Mesenteric fat pad (tissue), 1 donor: ENCODE measurements at regions not wholly inside any gene's neighbourhood (a gene's known extent, or its start where the extent isn't known, plus 50 kb on each side); places are given as distances from the start of the nearest gene placed in this dataset.
"Not testable (repeated sequence)": the region's sequence is repeated elsewhere in the genome, so short reads cannot be mapped to it uniquely, and the experiment has no call there.

ENCODE experiments used
- DNase-seq: peaks from one replicate; pipeline ENCODE4 v3.0.0-alpha.2; 2020; ENCODE audit warnings: low spot score
- donor health status: DM: yes; HTN: yes; CAD: no.

DNA sequence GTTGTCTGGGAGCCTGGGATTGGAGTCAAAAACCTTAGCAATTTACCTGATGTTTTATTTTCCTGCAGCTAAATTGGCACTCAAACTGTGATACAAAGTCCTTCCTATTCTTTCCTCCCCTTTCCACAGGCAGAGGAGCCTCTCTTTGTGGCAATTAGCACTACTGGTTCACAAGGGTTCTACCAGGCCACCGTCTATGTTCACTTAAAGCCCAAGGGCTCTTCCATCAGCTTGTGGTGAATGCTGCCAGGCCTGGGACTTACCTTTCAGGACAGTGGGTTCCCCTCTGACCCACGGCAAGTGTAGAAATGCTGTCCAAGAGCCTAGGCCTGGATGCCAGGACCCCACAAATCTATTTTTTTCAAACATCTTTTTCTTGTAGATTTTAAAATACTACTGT, 251.9 kb upstream of the B3GALT2 start:
- no peak for DNase-seq

GRCh38 chr1:193437785-193438184, 251.4 kb upstream of the B3GALT2 start:
- no peak for DNase-seq

GRCh38 chr1:193437333-193437732, 250.9 kb upstream of the B3GALT2 start:
- not testable (repeated sequence) for DNase-seq

GRCh38 chr1:193435781-193436180, 249.4 kb upstream of the B3GALT2 start:
- no peak for DNase-seq

GRCh38 chr1:193434319-193434718, 247.9 kb upstream of the B3GALT2 start:
- no peak for DNase-seq

DNA sequence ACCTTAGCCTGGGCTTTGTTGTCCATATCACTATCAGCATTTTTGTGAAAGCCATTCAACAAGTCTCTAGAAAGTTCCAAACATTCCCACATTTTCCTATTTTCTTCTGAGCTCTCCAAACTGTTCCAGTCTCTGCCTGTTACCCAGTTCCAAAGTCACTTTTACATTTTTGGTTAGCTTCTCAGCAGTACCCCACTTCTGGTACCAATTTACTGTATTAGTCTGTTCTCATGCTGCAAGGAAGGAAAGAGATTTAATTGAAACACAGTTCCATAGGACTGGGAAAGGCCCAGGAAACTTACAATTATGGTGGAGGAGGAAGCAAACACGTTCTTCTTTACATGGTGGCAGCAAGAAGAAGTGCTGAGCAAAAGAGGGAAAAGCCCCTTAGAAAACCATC, 247.2 kb upstream of the B3GALT2 start:
- DNase-seq: no peak

GRCh38 chr1:193432979-193433587, 246.7 kb upstream of the B3GALT2 start:
- DNase-seq: no peak

DNA sequence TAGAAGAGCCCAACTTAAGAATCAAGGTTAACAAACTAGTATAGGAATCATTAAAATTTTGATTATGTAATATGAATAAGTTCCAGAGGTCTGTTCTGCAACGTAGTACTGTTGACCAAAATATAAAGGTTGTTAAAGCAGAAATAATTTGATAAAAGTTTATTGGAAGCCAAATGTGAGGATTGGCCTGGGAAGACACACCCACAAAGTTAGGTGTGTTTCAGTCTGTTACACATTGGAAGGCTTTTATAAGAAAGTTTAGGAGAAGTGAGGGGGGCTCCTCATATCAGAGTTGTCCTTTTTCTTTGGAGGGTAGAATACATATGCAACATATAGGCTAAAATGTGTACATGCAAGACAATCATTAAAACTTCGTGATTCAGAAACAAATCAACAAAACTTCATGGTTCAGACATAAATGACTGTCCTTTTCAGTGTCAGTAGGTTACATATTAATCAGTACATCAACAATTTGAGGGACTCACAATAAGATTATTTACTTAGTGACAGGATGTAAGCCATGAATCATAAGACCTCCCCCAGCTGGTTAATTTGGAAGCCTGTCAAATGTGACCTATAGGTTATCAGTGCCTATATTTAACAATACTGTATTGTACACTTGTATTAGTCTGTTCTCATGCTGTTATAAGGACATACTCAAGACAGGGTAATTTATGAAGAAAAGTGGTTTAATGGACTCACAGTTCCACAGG, 245.0 kb upstream of the B3GALT2 start:
- DNase-seq: no peak

DNA sequence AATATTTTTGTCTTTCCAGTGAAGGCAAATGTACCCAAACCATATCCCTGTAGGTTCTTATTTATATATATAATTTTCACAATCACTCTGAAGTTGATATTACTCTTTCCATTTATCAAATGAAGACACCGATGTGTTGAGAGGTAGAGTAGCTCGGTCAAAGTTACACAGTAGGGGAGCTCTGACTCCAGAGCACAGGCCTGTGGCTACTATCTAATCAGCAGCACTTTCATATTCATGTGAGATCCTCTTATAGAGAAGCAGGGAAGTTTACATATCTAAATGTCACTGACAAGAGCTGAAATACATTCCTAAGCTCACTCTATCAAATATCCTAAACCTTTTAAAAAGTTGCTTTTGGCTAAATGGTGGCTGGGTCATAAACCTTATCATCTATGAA, 241.1 kb upstream of the B3GALT2 start:
- DNase-seq: no peak

DNA sequence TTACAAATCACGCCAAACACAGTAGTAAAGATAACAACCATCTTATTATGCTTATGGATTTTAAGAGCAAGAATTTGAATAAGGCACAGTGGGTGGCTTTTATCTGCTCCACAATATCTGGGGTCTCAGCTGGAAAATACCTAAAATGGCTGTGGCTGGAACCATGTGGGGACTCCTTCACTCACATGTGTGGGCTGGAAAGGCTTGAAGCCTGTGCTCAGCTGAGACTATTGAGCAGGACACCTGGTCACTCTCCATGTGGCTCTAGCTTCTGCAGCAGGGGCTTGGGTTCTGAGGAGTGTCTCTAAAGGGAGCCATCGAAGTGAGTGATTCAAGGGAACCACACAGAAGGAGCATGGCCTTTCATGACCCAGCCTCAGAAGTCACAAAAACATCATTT, 239.6 kb upstream of the B3GALT2 start:
- no peak for DNase-seq

DNA sequence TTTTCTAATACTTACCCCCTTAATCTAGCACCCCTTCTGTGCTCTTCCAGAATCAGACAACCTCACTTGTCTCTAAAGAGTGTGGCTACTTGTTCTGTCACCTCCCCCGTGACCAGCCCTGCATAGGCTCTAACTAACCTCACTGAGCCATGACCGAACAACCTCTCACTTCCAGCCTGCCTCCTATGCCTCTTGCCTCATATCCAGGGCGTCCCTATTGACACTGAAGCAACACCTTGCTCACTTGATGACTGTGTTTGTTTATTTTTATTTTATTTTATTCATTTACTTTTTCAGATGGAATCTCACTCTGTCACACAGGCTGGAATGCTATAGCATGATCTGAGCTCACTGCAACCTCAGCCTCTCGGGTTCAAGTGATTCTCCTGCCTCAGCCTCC, 235.1 kb upstream of the B3GALT2 start:
- no peak for DNase-seq

DNA sequence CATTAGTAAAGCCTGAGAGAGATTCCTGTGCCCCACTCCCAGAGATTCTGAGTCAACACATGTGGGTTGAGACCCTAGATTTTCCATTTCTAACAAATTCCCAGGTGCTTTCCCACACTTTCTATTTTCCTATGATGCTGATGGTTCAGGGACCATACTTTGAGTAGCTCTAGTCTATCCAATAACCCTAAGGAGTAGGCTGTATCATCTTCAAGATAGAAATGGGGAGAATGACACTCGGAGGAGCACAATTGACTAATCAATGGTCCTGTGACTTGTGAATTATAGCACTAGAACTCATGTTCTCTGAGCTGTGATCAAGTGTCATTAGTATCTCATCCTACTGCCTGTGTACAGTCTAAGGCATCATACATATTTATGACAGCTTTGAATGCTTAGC, 232.9 kb upstream of the B3GALT2 start:
- DNase-seq: no peak

- no peak for DNase-seq
Observed at GRCh38 chr1:193418745-193419058, 232.3 kb upstream of the B3GALT2 start.

GRCh38 chr1:193417945-193418744, 231.7 kb upstream of the B3GALT2 start:
- no peak for DNase-seq

- DNase-seq: no peak
Observed at GRCh38 chr1:193417403-193417802, 231.0 kb upstream of the B3GALT2 start.

DNA sequence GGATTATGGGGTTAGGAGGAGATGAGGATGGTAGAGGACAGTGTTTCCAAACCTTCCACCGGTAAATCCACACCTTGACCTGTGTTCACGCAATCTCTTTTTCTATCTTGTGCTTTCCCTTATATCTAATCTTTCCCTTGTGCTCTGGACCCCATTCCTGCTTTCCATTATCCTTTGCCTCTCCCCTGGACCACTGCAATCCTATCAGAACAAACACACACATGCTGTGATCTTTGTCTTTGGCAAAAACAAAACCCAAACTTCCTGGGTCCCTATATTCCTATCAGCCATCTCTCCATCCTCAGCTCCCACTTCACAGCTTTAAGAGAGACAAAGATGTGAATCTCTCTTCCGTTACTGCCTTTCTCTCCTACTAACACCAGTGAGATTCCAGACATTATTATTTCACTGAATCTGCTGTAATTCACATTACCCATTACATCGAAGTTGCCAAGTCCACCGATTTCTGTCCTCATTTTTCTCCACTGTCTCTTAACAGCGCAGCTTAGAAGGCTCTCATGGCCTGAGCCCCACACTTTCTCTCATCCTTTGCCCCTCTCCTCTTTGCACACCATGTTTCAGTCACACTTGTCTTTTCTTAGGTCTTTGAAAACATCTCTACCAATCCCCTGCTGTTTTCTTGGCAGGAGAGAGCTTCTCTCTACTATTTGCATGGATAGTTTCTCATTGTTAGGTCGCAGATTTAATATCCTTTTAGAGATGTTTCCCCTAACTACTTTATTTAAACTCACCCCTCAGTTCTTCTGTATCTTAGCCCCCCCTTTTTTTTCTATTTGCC, 230.0 kb upstream of the B3GALT2 start:
- no peak for DNase-seq

DNA sequence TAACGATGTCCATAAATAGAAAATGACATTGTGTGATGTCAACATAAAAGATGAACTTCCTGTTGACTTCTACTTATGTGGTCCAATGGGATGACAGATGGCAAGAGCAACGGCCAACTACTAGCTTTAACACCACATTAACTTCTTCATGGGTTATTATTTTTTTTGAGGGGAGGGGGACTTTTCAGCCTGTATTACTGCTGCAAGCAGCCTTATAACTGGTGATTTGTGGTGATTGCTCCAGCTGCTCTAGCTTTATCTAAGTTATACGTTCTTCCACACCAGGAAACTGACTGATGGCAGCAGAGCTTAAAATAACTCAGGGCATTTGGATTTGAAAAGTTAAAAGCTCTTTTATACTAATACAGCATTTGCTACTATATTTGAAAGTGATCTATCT, 228.8 kb upstream of the B3GALT2 start:
- DNase-seq: no peak

GRCh38 chr1:193413376-193413775, 227.0 kb upstream of the B3GALT2 start:
- no peak for DNase-seq

GRCh38 chr1:193412748-193413147, 226.3 kb upstream of the B3GALT2 start:
- DNase-seq: no peak

DNA sequence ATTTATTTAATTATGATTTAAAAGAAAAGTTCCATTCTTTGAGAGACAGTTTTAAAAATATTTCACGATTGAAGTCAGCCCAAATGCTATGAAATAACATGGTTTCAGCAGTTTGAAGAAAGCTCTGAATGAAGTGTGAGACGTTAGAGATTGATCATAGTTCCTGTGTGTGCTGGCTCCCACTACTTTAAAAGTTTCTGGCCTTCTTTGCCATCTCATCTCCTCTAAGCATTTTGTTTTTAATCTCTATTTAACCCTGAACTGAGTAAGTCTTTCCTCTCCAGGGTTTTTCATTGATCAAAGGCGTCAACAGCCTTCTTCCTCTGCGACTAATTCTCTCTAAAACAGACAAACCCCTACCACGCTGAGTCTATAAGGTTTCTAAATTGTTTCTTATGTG, 225.3 kb upstream of the B3GALT2 start:
- no peak for DNase-seq

- no peak for DNase-seq
Observed at GRCh38 chr1:193411215-193411614, 224.8 kb upstream of the B3GALT2 start.

GRCh38 chr1:193408782-193409293, 222.4 kb upstream of the B3GALT2 start:
- peak; percentile 87 for DNase-seq
